HEK293 (cell line): ENCODE measurements at regions not wholly inside any gene's neighbourhood (a gene's known extent, or its start where the extent isn't known, plus 50 kb on each side); places are given as distances from the start of the nearest gene placed in this dataset.

Experiments
- CTCF ChIA-PET: fragments of 350-600 bp; formaldehyde crosslinking; extraction: SDS; loops from one replicate; lab custom pipeline; 2021; ENCODE audit warnings: antibody characterized with exemption; lab: Yijun Ruan, JAX
- POLR2A ChIA-PET: fragments of 300-600 bp; formaldehyde crosslinking; extraction: SDS; loops from one replicate; lab custom pipeline; 2020; ENCODE audit warnings: antibody characterized with exemption, inconsistent platforms; lab: Yijun Ruan, JAX
- H3K27ac ChIP-seq: fragments of 200-500 bp; sonication (Bioruptor generic); 2 replicates; pipeline ENCODE4 v1.5.1; 2014; ENCODE audit warnings: low read depth, low read length, control low read depth, inconsistent platforms; ENCODE audit errors: extremely low read depth
- H3K36me3 ChIP-seq, 2 experiments: fragments of 200-500 bp in 1 of 2; sonication (Bioruptor generic) in 1 of 2; 1 replicate in 1 of 2; 2 replicates in 1 of 2; pipeline ENCODE4 v1.5.1; 2014 to 2017; ENCODE audit warnings: inconsistent platforms in 2 of 2, low read length in 2 of 2; ENCODE audit not compliant: control insufficient read depth in 2 of 2, insufficient read depth in 1 of 2
- H3K4me1 ChIP-seq: fragments of 200-500 bp; sonication (Bioruptor generic); 2 replicates; pipeline ENCODE4 v1.5.1; 2014; ENCODE audit warnings: mild to moderate bottlenecking, low read length, inconsistent platforms; ENCODE audit not compliant: control insufficient read depth, insufficient read depth
- H3K4me3 ChIP-seq: 2 replicates; pipeline ENCODE4 v1.5.1; 2011; ENCODE audit warnings: low read depth, mild to moderate bottlenecking, control low read depth, low read length, moderate library complexity
- H3K9me3 ChIP-seq: fragments of 200-500 bp; sonication (Bioruptor generic); 2 replicates; pipeline ENCODE4 v1.5.1; 2014; ENCODE audit warnings: low read depth, low read length, inconsistent platforms; ENCODE audit not compliant: control insufficient read depth, insufficient read depth
- KLF10 ChIP-seq: fragments of 450-650 bp; IDR thresholded peaks from 2 replicates; pipeline ENCODE4 v1.5.1; 2018; ENCODE audit warnings: missing biosample characterization, mild to moderate bottlenecking, missing genetic modification characterization
- REPIN1 ChIP-seq: fragments of 450-650 bp; formaldehyde crosslinking; IDR thresholded peaks from 2 replicates; pipeline ENCODE4 v1.5.1; 2017; ENCODE audit warnings: missing biosample characterization, missing genetic modification characterization, low read depth
- YY1 ChIP-seq: fragments of 450-650 bp; formaldehyde crosslinking; IDR thresholded peaks from 2 replicates; pipeline ENCODE4 v1.5.1; 2018; ENCODE audit warnings: missing biosample characterization, missing genetic modification characterization
- ZNF23 ChIP-seq: fragments of 450-650 bp; formaldehyde crosslinking; IDR thresholded peaks from 2 replicates; pipeline ENCODE4 v1.5.1; 2016; ENCODE audit warnings: missing biosample characterization, missing genetic modification characterization, borderline replicate concordance
- ZNF26 ChIP-seq: fragments of 450-650 bp; formaldehyde crosslinking; IDR thresholded peaks from 2 replicates; pipeline ENCODE4 v1.5.1; 2016; ENCODE audit warnings: missing biosample characterization, missing genetic modification characterization
- ZNF266 ChIP-seq: fragments of 450-650 bp; formaldehyde crosslinking; IDR thresholded peaks from 2 replicates; pipeline ENCODE4 v1.5.1; 2016; ENCODE audit warnings: missing biosample characterization, missing genetic modification characterization, low read depth
- ZNF404 ChIP-seq: fragments of 450-650 bp; formaldehyde crosslinking; IDR thresholded peaks from 2 replicates; pipeline ENCODE4 v1.5.1; 2017; ENCODE audit warnings: missing biosample characterization, missing genetic modification characterization
- ZNF501 ChIP-seq: fragments of 450-650 bp; formaldehyde crosslinking; IDR thresholded peaks from 2 replicates; pipeline ENCODE4 v1.5.1; 2016; ENCODE audit warnings: missing biosample characterization, missing genetic modification characterization
- ZNF518A ChIP-seq: fragments of 450-650 bp; formaldehyde crosslinking; conservative IDR thresholded peaks from 2 replicates; pipeline ENCODE4 v1.5.1; 2016; ENCODE audit warnings: low read depth, missing biosample characterization, missing genetic modification characterization
- ZNF621 ChIP-seq: fragments of 450-650 bp; formaldehyde crosslinking; IDR thresholded peaks from 2 replicates; pipeline ENCODE4 v1.5.1; 2017; ENCODE audit warnings: missing biosample characterization, missing genetic modification characterization
- ZNF623 ChIP-seq: fragments of 450-650 bp; formaldehyde crosslinking; IDR thresholded peaks from 2 replicates; pipeline ENCODE4 v1.5.1; 2016; ENCODE audit warnings: missing biosample characterization, missing genetic modification characterization
- ZNF624 ChIP-seq: fragments of 450-650 bp; formaldehyde crosslinking; IDR thresholded peaks from 2 replicates; pipeline ENCODE4 v1.5.1; 2017; ENCODE audit warnings: missing biosample characterization, missing genetic modification characterization
- ZNF654 ChIP-seq: fragments of 450-650 bp; formaldehyde crosslinking; IDR thresholded peaks from 2 replicates; pipeline ENCODE4 v1.5.1; 2016; ENCODE audit warnings: low read depth, missing biosample characterization, missing genetic modification characterization
- TF ChIP-seq, protein P1 (sequence below): fragments of 450-650 bp; formaldehyde crosslinking; IDR thresholded peaks from 2 replicates; pipeline ENCODE4 v1.5.1; 2016; ENCODE audit warnings: missing biosample characterization, missing genetic modification characterization, borderline replicate concordance
- TF ChIP-seq, protein P2 (sequence below): fragments of 450-650 bp; formaldehyde crosslinking; IDR thresholded peaks from 2 replicates; pipeline ENCODE4 v1.5.1; 2016; ENCODE audit warnings: missing biosample characterization, missing genetic modification characterization
- TF ChIP-seq, protein P3 (sequence below): fragments of 450-650 bp; formaldehyde crosslinking; IDR thresholded peaks from 2 replicates; pipeline ENCODE4 v1.5.1; 2016; ENCODE audit warnings: missing biosample characterization, missing genetic modification characterization
- TF ChIP-seq, protein P4 (sequence below): fragments of 450-650 bp; formaldehyde crosslinking; IDR thresholded peaks from 2 replicates; pipeline ENCODE4 v1.5.1; 2016; ENCODE audit warnings: missing biosample characterization, missing genetic modification characterization

- TF ChIP-seq ZNF518A (tag by site-specific recombination): no peak
- no peak for TF ChIP-seq ZNF623 (tag by site-specific recombination)
- no peak for TF ChIP-seq ZNF404 (tag by site-specific recombination)
- TF ChIP-seq, protein P1, sequence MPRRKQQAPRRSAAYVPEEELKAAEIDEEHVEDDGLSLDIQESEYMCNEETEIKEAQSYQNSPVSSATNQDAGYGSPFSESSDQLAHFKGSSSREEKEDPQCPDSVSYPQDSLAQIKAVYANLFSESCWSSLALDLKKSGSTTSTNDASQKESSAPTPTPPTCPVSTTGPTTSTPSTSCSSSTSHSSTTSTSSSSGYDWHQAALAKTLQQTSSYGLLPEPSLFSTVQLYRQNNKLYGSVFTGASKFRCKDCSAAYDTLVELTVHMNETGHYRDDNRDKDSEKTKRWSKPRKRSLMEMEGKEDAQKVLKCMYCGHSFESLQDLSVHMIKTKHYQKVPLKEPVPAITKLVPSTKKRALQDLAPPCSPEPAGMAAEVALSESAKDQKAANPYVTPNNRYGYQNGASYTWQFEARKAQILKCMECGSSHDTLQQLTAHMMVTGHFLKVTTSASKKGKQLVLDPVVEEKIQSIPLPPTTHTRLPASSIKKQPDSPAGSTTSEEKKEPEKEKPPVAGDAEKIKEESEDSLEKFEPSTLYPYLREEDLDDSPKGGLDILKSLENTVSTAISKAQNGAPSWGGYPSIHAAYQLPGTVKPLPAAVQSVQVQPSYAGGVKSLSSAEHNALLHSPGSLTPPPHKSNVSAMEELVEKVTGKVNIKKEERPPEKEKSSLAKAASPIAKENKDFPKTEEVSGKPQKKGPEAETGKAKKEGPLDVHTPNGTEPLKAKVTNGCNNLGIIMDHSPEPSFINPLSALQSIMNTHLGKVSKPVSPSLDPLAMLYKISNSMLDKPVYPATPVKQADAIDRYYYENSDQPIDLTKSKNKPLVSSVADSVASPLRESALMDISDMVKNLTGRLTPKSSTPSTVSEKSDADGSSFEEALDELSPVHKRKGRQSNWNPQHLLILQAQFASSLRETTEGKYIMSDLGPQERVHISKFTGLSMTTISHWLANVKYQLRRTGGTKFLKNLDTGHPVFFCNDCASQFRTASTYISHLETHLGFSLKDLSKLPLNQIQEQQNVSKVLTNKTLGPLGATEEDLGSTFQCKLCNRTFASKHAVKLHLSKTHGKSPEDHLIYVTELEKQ (tag by site-specific recombination): no peak
- no peak for TF ChIP-seq YY1 (tag by site-specific recombination)
- no peak for TF ChIP-seq ZNF501 (tag by site-specific recombination)
- TF ChIP-seq, protein P2, sequence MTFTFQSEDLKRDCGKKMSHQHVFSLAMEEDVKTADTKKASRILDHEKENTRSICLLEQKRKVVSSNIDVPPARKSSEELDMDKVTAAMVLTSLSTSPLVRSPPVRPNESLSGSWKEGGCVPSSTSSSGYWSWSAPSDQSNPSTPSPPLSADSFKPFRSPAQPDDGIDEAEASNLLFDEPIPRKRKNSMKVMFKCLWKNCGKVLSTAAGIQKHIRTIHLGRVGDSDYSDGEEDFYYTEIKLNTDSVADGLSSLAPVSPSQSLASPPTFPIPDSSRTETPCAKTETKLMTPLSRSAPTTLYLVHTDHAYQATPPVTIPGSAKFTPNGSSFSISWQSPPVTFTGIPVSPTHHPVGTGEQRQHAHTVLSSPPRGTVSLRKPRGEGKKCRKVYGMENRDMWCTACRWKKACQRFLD: no peak
- no peak for TF ChIP-seq ZNF624 (tag by site-specific recombination)
- TF ChIP-seq ZNF266 (tag by site-specific recombination): no peak
These were observed 108.0 kb upstream of the PPP2R2D start (continued) for GRCh38 chr10:131792809-131793208.

DNA sequence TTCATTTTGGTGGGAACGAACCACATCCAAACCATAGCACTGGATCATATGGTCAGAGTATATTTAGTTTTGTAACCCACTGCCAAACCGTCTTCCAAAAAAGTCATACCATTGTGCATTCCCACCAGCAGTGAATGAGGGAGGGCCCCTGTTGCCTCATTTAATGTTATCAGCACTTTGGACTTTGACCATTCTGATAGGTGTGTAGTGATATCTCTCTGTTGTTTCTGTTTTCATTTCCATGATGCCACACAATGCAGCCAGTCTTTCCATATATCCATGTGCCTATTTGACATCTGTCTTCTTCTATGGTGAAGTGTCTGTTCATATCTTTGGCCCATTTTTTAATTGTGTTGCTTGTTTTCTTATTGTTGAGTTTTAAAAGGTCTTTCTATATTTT lies 105.0 kb upstream of the PPP2R2D start:
- Histone ChIP-seq H3K9me3 (no peaks in the 10 kb centered on the region), H3K36me3 (no peaks in the 10 kb centered on the region), H3K27ac (no peak overlapping the region), H3K4me3 (no peak overlapping the region), H3K4me1 (no peaks in the 10 kb centered on the region)
- CTCF ChIA-PET: no interaction called here
- no peak for TF ChIP-seq KLF10 (tag by site-specific recombination)
- TF ChIP-seq, protein P3, sequence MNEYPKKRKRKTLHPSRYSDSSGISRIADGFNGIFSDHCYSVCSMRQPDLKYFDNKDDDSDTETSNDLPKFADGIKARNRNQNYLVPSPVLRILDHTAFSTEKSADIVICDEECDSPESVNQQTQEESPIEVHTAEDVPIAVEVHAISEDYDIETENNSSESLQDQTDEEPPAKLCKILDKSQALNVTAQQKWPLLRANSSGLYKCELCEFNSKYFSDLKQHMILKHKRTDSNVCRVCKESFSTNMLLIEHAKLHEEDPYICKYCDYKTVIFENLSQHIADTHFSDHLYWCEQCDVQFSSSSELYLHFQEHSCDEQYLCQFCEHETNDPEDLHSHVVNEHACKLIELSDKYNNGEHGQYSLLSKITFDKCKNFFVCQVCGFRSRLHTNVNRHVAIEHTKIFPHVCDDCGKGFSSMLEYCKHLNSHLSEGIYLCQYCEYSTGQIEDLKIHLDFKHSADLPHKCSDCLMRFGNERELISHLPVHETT (tag by site-specific recombination): no peak
- POLR2A ChIA-PET: no interaction called here

DNA sequence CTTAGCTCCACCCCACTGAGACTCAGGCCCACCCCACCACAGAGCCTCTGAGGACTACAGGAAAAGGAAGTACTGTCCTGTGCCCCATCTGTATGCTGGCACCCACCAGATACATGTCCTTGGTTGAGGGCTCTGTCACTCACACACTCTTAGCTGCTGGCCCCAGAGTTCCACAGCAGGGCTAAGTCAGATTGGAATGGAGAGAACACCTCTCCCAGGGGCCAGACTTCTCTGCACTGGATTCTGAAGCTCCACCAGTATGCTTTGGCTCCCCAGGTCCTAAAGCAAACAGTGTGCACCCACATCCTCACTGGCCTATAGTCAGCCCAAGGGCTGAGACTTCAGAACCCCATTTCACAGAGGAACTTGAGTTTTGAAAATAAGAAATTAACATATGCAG lies 103.2 kb upstream of the PPP2R2D start:
- Histone ChIP-seq H3K27ac (no peak overlapping the region), H3K4me1 (no peaks in the 10 kb centered on the region), H3K9me3 (no peaks in the 10 kb centered on the region), H3K36me3 (no peaks in the 10 kb centered on the region), H3K4me3 (no peak overlapping the region)
- POLR2A ChIA-PET: no interaction called here
- CTCF ChIA-PET: interaction anchor here (1.7 kb wide), 1 partner anchor 11 kb away, joined by 6 read pairs; no protein-coding TSS in a partner anchor
- TF ChIP-seq, protein P4, sequence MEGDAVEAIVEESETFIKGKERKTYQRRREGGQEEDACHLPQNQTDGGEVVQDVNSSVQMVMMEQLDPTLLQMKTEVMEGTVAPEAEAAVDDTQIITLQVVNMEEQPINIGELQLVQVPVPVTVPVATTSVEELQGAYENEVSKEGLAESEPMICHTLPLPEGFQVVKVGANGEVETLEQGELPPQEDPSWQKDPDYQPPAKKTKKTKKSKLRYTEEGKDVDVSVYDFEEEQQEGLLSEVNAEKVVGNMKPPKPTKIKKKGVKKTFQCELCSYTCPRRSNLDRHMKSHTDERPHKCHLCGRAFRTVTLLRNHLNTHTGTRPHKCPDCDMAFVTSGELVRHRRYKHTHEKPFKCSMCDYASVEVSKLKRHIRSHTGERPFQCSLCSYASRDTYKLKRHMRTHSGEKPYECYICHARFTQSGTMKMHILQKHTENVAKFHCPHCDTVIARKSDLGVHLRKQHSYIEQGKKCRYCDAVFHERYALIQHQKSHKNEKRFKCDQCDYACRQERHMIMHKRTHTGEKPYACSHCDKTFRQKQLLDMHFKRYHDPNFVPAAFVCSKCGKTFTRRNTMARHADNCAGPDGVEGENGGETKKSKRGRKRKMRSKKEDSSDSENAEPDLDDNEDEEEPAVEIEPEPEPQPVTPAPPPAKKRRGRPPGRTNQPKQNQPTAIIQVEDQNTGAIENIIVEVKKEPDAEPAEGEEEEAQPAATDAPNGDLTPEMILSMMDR (tag by site-specific recombination): no peak
- no peak for TF ChIP-seq ZNF654 (tag by site-specific recombination)
- TF ChIP-seq ZNF623 (tag by site-specific recombination): no peak
- no peak for TF ChIP-seq ZNF23 (tag by site-specific recombination)
- no peak for TF ChIP-seq REPIN1
- no peak for TF ChIP-seq ZNF621 (tag by site-specific recombination)
- no peak for TF ChIP-seq ZNF26 (tag by site-specific recombination)
